ENCODE measurements at regions not wholly inside any gene's neighbourhood (a gene's known extent, or its start where the extent isn't known, plus 50 kb on each side); places are given as distances from the start of the nearest gene placed in this dataset.

DNA sequence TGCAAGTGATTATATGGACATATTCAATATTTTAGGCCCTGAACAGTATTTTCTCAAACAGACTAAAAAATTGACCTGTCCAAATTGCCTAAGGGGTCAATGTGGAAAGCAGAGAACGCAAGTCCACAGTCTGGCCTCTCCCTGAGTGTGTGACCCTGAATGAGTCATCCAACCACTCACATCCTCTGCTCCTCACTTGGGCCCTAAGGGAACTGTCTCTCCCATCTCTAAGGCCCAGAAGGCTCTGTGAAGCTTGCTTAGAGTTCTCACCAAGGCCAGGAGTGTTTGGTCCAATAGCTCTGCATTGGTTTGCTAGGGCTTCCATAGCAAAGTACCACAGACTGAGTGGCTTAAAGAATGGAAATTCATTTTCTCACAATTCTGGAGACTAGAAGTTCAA, 155.1 kb downstream of the LSM5 start:
- no peaks in the 10 kb centered on the region for H3K79me2 ChIP-seq (ENCODE audit: insufficient read depth, low read length)
- TF ChIP-seq, protein P1, sequence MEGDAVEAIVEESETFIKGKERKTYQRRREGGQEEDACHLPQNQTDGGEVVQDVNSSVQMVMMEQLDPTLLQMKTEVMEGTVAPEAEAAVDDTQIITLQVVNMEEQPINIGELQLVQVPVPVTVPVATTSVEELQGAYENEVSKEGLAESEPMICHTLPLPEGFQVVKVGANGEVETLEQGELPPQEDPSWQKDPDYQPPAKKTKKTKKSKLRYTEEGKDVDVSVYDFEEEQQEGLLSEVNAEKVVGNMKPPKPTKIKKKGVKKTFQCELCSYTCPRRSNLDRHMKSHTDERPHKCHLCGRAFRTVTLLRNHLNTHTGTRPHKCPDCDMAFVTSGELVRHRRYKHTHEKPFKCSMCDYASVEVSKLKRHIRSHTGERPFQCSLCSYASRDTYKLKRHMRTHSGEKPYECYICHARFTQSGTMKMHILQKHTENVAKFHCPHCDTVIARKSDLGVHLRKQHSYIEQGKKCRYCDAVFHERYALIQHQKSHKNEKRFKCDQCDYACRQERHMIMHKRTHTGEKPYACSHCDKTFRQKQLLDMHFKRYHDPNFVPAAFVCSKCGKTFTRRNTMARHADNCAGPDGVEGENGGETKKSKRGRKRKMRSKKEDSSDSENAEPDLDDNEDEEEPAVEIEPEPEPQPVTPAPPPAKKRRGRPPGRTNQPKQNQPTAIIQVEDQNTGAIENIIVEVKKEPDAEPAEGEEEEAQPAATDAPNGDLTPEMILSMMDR (conservative IDR thresholded peaks at IDR 0.05; ENCODE audit: low read length) = no peak
- TF ChIP-seq EZH2phosphoT487 (IDR thresholded peaks at IDR 0.05; ENCODE audit: borderline replicate concordance) = no peak
- H3K4me2 ChIP-seq (ENCODE audit: low read depth, low read length, poor library complexity, severe bottlenecking) = no peak overlapping the region
- no peaks in the 10 kb centered on the region for H3K9me2 ChIP-seq (replicated peaks; ENCODE audit: low read depth, low read length)
- no peaks in the 10 kb centered on the region for H3K27me3 ChIP-seq (ENCODE audit: insufficient read depth, low read length, poor library complexity, severe bottlenecking)
- no peaks in the 10 kb centered on the region for H4K20me1 ChIP-seq (ENCODE audit: insufficient read depth, low read length, poor library complexity, severe bottlenecking)
- no peak overlapping the region for H2AFZ ChIP-seq (ENCODE audit: low read length)
- no peaks in the 10 kb centered on the region for H3K36me3 ChIP-seq (ENCODE audit: insufficient read depth, low read length)
- no peak overlapping the region for H3K9ac ChIP-seq (ENCODE audit: low read depth, low read length, poor library complexity, severe bottlenecking)
- H3K4me3 ChIP-seq (ENCODE audit: low read length, poor library complexity, severe bottlenecking) = no peak overlapping the region
- peaks cover 4% of the 10 kb centered on the region; the same call in 1 of the 2 replicates for H3K9me3 ChIP-seq (ENCODE audit: insufficient read depth, low read depth, low read length)
- H3F3A ChIP-seq (ENCODE audit: low read depth) = no peaks in the 10 kb centered on the region
- H3K4me1 ChIP-seq (ENCODE audit: insufficient read depth, low read length, poor library complexity, severe bottlenecking) = no peaks in the 10 kb centered on the region

DNA sequence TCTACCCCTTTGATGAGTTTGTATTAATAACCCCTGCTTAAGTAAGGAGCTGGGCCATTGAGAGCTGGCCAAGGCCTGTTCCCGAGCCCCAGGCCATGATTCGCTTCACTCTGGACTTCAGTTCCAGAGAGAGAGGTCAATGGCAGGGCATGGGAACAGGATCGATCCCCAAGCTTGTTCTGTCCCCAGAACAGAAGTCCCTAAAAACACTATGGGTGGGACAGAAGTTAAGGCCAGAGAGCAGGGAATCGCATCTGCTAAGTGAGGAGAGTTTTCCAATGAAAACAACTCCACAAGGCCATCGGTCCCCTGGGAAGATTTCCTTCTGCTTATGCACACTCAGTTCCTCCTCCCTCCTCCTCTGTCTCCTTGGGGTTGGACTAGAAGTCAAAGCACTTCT, 159.6 kb downstream of the LSM5 start:
- Histone ChIP-seq H3K4me1 (ENCODE audit: insufficient read depth, low read length, poor library complexity, severe bottlenecking) (no peaks in the 10 kb centered on the region), H3K9me3 (ENCODE audit: insufficient read depth, low read depth, low read length) (peaks cover 4% of the 10 kb centered on the region; the same call in 1 of the 2 replicates), H3K27me3 (ENCODE audit: insufficient read depth, low read length, poor library complexity, severe bottlenecking) (no peaks in the 10 kb centered on the region), H2AFZ (ENCODE audit: low read length) (no peak overlapping the region), H4K20me1 (ENCODE audit: insufficient read depth, low read length, poor library complexity, severe bottlenecking) (no peaks in the 10 kb centered on the region), H3K79me2 (ENCODE audit: insufficient read depth, low read length) (no peaks in the 10 kb centered on the region), H3K4me3 (ENCODE audit: low read length, poor library complexity, severe bottlenecking) (no peak overlapping the region), H3K4me2 (ENCODE audit: low read depth, low read length, poor library complexity, severe bottlenecking) (no peak overlapping the region), H3F3A (ENCODE audit: low read depth) (no peaks in the 10 kb centered on the region), H3K9me2 (replicated peaks; ENCODE audit: low read depth, low read length) (no peaks in the 10 kb centered on the region), H3K36me3 (ENCODE audit: insufficient read depth, low read length) (no peaks in the 10 kb centered on the region), H3K9ac (ENCODE audit: low read depth, low read length, poor library complexity, severe bottlenecking) (no peak overlapping the region)
- TF ChIP-seq, protein P1 (conservative IDR thresholded peaks at IDR 0.05; ENCODE audit: low read length) = no peak
- no peak for TF ChIP-seq EZH2phosphoT487 (IDR thresholded peaks at IDR 0.05; ENCODE audit: borderline replicate concordance)

DNA sequence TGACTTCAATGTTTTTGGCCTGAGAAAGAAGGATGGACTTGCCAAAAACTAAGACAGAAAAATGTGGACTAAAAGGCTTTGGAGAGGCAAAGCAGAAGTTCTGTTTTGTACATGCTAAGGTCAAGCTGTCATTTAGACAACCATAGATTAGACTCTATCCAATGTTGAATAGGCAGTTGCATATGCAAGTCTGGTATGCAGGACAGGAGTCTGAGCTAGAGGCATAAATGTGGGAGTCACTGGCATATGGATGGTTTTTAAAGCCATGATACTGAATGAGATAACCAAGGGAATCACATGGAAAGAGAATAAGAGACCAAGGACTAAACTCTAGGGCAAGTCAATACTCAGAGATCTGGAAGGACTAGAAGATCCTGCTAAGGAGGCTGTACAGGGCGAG, 164.1 kb downstream of the LSM5 start:
- TF ChIP-seq EZH2phosphoT487 (IDR thresholded peaks at IDR 0.05; ENCODE audit: borderline replicate concordance) = no peak
- TF ChIP-seq, protein P1 (conservative IDR thresholded peaks at IDR 0.05; ENCODE audit: low read length) = no peak
- H2AFZ ChIP-seq (ENCODE audit: low read length) = no peak overlapping the region
- no peaks in the 10 kb centered on the region for H3K27me3 ChIP-seq (ENCODE audit: insufficient read depth, low read length, poor library complexity, severe bottlenecking)
- no peaks in the 10 kb centered on the region for H3F3A ChIP-seq (ENCODE audit: low read depth)
- H3K9me3 ChIP-seq (ENCODE audit: insufficient read depth, low read depth, low read length) = no peaks in the 10 kb centered on the region
- H3K4me1 ChIP-seq (ENCODE audit: insufficient read depth, low read length, poor library complexity, severe bottlenecking) = no peaks in the 10 kb centered on the region
- no peak overlapping the region for H3K4me3 ChIP-seq (ENCODE audit: low read length, poor library complexity, severe bottlenecking)
- no peaks in the 10 kb centered on the region for H3K79me2 ChIP-seq (ENCODE audit: insufficient read depth, low read length)
- H3K36me3 ChIP-seq (ENCODE audit: insufficient read depth, low read length) = no peaks in the 10 kb centered on the region
- no peaks in the 10 kb centered on the region for H3K9me2 ChIP-seq (replicated peaks; ENCODE audit: low read depth, low read length)
- H4K20me1 ChIP-seq (ENCODE audit: insufficient read depth, low read length, poor library complexity, severe bottlenecking) = no peaks in the 10 kb centered on the region
- no peak overlapping the region for H3K4me2 ChIP-seq (ENCODE audit: low read depth, low read length, poor library complexity, severe bottlenecking)
- H3K9ac ChIP-seq (ENCODE audit: low read depth, low read length, poor library complexity, severe bottlenecking) = no peak overlapping the region

Measured in Loucy (cell line).